ENCODE measurements at regions not wholly inside any gene's neighbourhood (a gene's known extent, or its start where the extent isn't known, plus 50 kb on each side); places are given as distances from the start of the nearest gene placed in this dataset.

DNA sequence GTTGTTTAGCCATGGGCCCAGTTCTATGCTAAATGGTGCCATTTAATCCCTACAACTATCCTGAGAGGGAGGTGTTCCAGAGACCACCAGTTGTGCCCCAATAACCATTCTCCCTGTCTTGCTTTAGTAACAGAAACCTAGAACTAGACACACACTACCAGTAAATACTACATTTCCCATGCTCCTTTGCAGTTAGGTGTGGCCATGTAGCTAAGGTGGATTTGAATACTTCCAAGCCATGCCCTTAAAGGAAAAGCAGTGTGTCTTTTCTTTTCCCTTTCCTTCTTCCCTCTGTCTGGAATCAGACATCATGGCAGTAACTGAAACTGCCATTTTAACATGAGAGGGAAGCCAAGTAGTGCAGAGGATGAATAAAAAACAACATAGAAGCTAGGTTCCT, 90.9 kb upstream of the TMEM33 start:
- Mint-ChIP-seq H3K9me3 (no peaks in the 10 kb centered on the region), H3K4me3 (no peak overlapping the region), H3K27ac (no peak overlapping the region), H3K36me3 (ENCODE audit: low read depth) (no peaks in the 10 kb centered on the region), H3K4me1 (ENCODE audit: low read depth) (peaks cover 6% of the 10 kb centered on the region), H3K27me3 (ENCODE audit: insufficient read depth) (peaks cover 4% of the 10 kb centered on the region)
- DNase-seq (ENCODE audit: low spot score): no peak
- intact Hi-C loops (cut with micrococcal nuclease): no loop called here

DNA sequence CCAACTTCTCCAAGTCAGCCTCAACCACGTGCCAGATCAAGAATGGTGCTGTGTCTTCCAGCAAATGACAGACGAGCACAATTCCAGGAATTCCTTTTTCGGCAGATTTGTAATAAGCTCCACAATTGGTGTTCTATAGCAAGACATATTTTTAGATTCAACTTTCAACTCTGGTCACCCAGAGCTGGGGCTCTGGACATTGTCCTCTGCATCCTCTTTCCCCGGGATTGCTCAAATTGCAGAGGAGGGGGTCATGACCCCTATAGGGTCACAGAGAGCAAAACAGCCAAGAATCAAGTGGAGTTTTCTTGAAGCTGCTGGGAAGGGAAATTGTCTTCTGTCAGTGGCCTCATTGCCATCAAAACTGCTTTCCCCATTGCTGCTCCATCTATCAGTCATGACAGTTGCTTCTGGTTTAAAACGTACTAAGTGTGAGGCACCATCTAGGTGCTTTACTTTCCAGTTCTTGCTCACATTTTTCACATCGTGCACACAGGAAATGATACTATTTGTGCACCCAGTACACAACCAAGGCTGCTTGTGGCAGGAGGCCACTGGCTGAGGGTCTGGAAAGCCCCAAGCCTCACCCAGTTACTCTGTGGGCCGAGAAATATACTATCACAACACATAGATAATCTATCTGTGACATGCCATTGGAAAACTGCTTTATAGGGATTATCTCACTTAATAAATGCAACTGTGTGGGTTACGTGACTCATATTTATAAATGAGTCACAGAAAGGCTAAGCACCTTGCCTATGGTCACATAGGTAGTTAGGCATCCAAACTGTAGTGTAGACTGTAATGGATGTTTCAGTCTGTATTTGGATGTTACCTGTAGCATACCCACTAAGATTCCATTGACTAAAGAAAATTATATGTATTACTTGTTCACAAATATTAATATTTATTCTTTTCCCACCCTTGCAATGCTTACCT, 91.7 kb upstream of the PHOX2B start:
- no peak overlapping the region for H3K27ac Mint-ChIP-seq
- peaks cover 6% of the 10 kb centered on the region for H3K4me1 Mint-ChIP-seq (ENCODE audit: low read depth)
- no peaks in the 10 kb centered on the region for H3K36me3 Mint-ChIP-seq (ENCODE audit: low read depth)
- DNase-seq (ENCODE audit: low spot score): no peak
- no peak overlapping the region for H3K4me3 Mint-ChIP-seq
- no peaks in the 10 kb centered on the region for H3K9me3 Mint-ChIP-seq
- peaks cover 2% of the 10 kb centered on the region for H3K27me3 Mint-ChIP-seq (ENCODE audit: insufficient read depth)
- intact Hi-C loops (cut with micrococcal nuclease): no loop called here

DNA sequence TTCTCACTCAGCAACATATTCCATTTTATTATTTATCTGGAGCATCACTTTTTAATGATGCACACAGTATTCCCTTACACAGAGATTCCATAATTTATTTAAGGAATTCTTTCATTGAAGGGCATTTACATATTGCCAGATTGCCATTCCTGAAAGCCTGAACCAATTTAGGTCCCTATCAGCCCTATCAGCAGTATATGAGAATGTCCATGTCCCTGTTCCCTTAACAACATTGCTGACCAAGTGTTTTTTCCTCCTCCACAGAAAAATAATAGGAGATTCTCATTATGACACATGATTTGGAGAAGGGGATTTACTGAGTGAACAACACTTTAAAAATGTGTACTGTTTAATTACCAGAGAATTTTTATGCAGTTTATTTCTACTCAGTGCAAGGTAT, 90.1 kb upstream of the PHOX2B start:
- H3K27me3 Mint-ChIP-seq (ENCODE audit: insufficient read depth): no peaks in the 10 kb centered on the region
- no peak overlapping the region for H3K27ac Mint-ChIP-seq
- H3K9me3 Mint-ChIP-seq: no peaks in the 10 kb centered on the region
- DNase-seq (ENCODE audit: low spot score): no peak
- no peak overlapping the region for H3K4me3 Mint-ChIP-seq
- no peaks in the 10 kb centered on the region for H3K36me3 Mint-ChIP-seq (ENCODE audit: low read depth)
- peaks cover 6% of the 10 kb centered on the region for H3K4me1 Mint-ChIP-seq (ENCODE audit: low read depth)
- intact Hi-C loops (cut with micrococcal nuclease): no loop called here

DNA sequence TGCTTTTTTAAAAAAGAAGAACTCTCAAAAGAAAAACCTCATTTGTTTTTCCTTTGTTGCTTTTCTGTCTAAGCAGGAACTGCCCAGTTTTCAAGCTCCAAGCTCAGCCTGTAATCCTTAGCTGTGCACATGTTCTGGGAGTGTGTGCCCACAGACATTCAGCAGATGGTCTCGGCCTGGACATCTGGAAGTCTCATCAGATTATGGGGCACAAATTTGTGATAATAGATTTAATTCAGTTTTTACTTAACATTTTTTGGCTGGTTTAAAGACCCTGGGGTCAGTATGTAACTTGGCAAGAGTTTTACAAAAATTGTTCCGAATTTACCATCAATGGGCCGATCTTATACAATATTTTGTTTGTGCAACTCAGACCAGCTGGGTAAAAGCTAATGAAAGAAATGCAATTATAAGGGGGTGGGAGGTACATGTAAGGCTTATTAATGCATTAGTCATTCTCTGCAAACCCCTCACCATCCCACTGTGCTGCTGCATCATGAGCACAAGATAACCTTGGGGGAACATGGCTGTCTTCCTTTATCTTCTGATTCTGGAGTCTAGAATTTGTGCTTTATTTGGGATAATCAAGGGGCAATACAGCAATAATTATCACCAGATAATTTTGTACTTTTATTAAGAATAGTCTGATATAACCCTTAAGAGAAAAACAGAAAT, 86.9 kb upstream of the PHOX2B start:
- H3K36me3 Mint-ChIP-seq (ENCODE audit: low read depth): no peaks in the 10 kb centered on the region
- H3K9me3 Mint-ChIP-seq: no peaks in the 10 kb centered on the region
- no peak for DNase-seq (ENCODE audit: low spot score)
- no peak overlapping the region for H3K4me3 Mint-ChIP-seq
- no peak overlapping the region for H3K27ac Mint-ChIP-seq
- peaks cover 6% of the 10 kb centered on the region for H3K4me1 Mint-ChIP-seq (ENCODE audit: low read depth)
- intact Hi-C loops (cut with micrococcal nuclease): no loop called here
- H3K27me3 Mint-ChIP-seq (ENCODE audit: insufficient read depth): no peaks in the 10 kb centered on the region

DNA sequence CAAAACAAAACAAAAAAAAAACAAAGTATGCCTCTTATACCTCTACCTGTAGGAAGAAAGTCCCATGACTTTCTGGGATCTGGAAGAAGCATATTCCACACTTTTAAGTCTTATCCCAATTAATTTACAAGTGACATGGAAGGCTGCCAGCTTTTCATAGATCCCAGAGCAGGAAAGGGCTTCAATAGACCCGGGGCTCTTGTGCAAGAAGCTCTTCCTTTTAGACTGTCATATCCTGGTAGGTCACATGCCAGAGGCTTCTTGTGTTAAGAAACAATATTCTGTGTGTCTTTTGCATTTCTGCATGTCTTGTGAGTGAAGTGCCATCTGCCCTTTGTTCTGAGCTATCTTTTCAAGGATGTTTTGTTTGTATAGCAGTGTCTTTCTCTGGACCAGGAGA, 84.4 kb upstream of the PHOX2B start:
- Mint-ChIP-seq H3K27ac (no peak overlapping the region), H3K9me3 (no peaks in the 10 kb centered on the region), H3K27me3 (ENCODE audit: insufficient read depth) (no peaks in the 10 kb centered on the region), H3K4me3 (no peak overlapping the region), H3K4me1 (ENCODE audit: low read depth) (no peaks in the 10 kb centered on the region), H3K36me3 (ENCODE audit: low read depth) (no peaks in the 10 kb centered on the region)
- no peak for DNase-seq (ENCODE audit: low spot score)
- intact Hi-C loops (cut with micrococcal nuclease): no loop called here

DNA sequence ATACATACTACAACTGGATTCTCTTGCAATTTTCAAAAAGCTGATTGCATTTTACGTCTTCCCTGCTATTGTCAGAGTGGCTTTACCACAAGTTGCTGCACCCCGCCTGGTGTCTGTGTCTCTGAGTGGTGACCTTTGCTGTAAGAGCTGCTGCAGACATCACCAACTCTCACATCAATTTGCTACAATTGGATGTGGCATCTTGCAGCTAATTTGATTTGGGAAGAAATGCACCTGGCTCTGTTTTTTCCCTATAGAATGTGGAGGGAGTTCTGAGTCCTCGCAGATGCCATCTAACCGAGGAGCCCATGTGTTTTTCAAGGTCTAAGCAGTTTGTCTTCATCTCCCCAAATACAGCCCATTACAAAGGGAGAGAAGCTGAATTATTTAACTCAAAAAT, 73.8 kb upstream of the PHOX2B start:
- intact Hi-C loops (cut with micrococcal nuclease): no loop called here
- H3K4me3 Mint-ChIP-seq: no peak overlapping the region
- no peaks in the 10 kb centered on the region for H3K9me3 Mint-ChIP-seq
- no peak overlapping the region for H3K27ac Mint-ChIP-seq
- H3K36me3 Mint-ChIP-seq (ENCODE audit: low read depth): no peaks in the 10 kb centered on the region
- DNase-seq (ENCODE audit: low spot score): no peak
- no peaks in the 10 kb centered on the region for H3K4me1 Mint-ChIP-seq (ENCODE audit: low read depth)
- peaks cover 5% of the 10 kb centered on the region for H3K27me3 Mint-ChIP-seq (ENCODE audit: insufficient read depth)

DNA sequence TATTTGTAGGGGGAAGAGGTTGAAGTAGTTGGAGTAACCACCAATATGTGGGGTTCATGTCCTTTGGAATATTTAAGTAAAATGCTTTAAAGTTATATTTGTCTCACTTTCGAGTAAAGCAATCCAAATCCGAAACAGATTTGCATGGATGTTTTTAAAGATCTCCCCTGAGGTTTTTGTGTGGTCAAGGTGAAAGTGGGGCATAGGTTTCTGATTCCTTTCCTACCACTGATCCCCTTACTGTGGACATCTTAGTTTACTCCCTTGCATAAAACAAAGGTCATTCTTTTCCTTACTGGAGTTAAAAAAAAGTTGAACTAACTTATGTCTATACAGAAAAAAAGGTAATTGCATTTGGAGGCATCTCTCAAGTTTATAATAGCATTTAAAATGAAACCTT, 71.9 kb upstream of the PHOX2B start:
- H3K4me1 Mint-ChIP-seq (ENCODE audit: low read depth): no peaks in the 10 kb centered on the region
- H3K9me3 Mint-ChIP-seq: no peaks in the 10 kb centered on the region
- no peak overlapping the region for H3K27ac Mint-ChIP-seq
- intact Hi-C loops (cut with micrococcal nuclease): no loop called here
- DNase-seq (ENCODE audit: low spot score): no peak
- H3K27me3 Mint-ChIP-seq (ENCODE audit: insufficient read depth): peaks cover 5% of the 10 kb centered on the region
- no peak overlapping the region for H3K4me3 Mint-ChIP-seq
- H3K36me3 Mint-ChIP-seq (ENCODE audit: low read depth): no peaks in the 10 kb centered on the region

DNA sequence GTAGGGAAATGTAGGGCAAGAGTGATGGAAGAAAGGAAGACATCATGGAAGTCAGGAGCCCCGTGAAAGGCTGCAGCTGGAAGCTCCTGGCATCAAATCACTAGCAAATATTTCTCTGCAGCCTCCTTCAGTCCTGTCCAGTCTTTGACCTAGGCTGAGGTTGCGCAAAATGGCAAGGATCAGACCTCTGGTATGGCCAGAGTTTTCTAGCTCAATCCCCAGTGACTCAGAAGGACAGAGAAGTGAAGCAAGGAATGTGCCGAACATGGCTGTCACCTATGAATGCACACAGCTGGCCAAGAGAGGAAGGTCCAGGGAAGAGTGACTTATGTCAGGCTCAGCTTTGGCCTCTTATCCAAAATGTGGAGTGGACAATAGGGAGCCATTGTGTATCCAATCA, 71.1 kb upstream of the PHOX2B start:
- H3K4me1 Mint-ChIP-seq (ENCODE audit: low read depth): no peaks in the 10 kb centered on the region
- H3K27me3 Mint-ChIP-seq (ENCODE audit: insufficient read depth): peaks cover 5% of the 10 kb centered on the region
- no peak overlapping the region for H3K27ac Mint-ChIP-seq
- no peaks in the 10 kb centered on the region for H3K36me3 Mint-ChIP-seq (ENCODE audit: low read depth)
- no peaks in the 10 kb centered on the region for H3K9me3 Mint-ChIP-seq
- intact Hi-C loops (cut with micrococcal nuclease): no loop called here
- no peak overlapping the region for H3K4me3 Mint-ChIP-seq
- no peak for DNase-seq (ENCODE audit: low spot score)

DNA sequence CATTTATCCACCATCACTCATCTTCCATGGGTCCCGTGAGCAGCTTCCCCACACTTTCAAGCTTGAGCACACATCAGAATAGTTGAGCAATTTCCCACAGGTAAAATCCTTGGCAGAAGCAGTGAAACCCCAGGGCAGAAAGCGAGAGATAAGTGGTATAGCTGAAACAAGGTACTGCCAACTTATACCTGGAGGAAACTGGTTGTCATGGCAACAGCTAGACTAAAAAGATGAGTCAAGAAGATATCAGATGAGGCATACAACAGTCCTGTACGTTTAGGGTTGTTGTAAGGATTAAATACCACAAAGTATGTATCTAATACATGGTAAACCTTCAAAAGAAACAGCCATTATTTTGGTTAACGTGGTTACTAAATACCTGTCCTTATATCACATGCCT, 66.9 kb upstream of the PHOX2B start:
- no peak for DNase-seq (ENCODE audit: low spot score)
- Mint-ChIP-seq H3K4me3 (no peak overlapping the region), H3K9me3 (no peaks in the 10 kb centered on the region), H3K27me3 (ENCODE audit: insufficient read depth) (peaks cover 3% of the 10 kb centered on the region), H3K36me3 (ENCODE audit: low read depth) (no peaks in the 10 kb centered on the region), H3K4me1 (ENCODE audit: low read depth) (no peaks in the 10 kb centered on the region), H3K27ac (no peak overlapping the region)
- intact Hi-C loops (cut with micrococcal nuclease): no loop called here

DNA sequence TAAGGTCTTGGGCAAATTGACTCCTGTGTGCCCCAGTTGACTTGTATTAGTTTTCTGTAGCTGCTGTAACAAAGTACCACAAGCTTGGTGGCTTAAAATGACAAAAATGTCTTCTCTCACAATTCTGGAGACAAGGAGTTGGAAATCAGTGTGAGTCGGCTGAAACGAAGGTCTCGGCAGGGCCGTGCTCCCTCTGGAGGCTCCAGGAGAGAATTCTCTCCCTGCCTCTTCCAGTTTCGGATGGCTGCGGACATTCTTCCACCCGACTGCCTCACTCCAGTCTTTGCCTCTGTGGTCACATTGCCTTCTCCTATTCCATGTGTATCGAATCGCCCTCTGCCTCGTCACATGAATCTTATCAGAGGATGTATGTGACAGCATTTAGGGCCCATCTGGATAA, 66.0 kb upstream of the PHOX2B start:
- Mint-ChIP-seq H3K27ac (no peak overlapping the region), H3K36me3 (ENCODE audit: low read depth) (no peaks in the 10 kb centered on the region), H3K27me3 (ENCODE audit: insufficient read depth) (peaks cover 3% of the 10 kb centered on the region), H3K4me1 (ENCODE audit: low read depth) (no peaks in the 10 kb centered on the region), H3K4me3 (no peak overlapping the region), H3K9me3 (no peaks in the 10 kb centered on the region)
- intact Hi-C loops (cut with micrococcal nuclease): no loop called here
- no peak for DNase-seq (ENCODE audit: low spot score)

DNA sequence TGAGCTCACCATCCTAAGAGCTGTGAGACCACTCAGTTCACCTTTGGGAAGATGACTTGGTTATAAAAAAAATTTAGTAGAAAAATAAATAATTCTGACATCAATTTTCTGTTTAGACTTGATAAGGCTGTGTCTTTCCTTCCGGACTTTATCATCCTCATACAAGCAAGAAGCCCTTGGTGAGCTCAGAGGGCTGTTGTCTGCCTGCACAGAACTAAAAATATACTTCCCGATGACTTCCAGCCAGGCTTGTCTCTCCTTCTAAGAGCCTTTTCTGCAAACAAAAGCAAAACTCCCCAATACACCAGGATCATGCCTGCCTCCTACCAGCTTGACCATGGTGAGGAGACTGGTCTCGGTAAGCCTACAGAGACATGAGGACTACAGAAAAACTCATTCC, 58.3 kb upstream of the PHOX2B start:
- no peaks in the 10 kb centered on the region for H3K36me3 Mint-ChIP-seq (ENCODE audit: low read depth)
- no peak overlapping the region for H3K4me3 Mint-ChIP-seq
- H3K9me3 Mint-ChIP-seq: no peaks in the 10 kb centered on the region
- H3K27me3 Mint-ChIP-seq (ENCODE audit: insufficient read depth): peaks cover 2% of the 10 kb centered on the region
- intact Hi-C loops (cut with micrococcal nuclease): no loop called here
- H3K27ac Mint-ChIP-seq: no peak overlapping the region
- H3K4me1 Mint-ChIP-seq (ENCODE audit: low read depth): no peaks in the 10 kb centered on the region
- no peak for DNase-seq (ENCODE audit: low spot score)

DNA sequence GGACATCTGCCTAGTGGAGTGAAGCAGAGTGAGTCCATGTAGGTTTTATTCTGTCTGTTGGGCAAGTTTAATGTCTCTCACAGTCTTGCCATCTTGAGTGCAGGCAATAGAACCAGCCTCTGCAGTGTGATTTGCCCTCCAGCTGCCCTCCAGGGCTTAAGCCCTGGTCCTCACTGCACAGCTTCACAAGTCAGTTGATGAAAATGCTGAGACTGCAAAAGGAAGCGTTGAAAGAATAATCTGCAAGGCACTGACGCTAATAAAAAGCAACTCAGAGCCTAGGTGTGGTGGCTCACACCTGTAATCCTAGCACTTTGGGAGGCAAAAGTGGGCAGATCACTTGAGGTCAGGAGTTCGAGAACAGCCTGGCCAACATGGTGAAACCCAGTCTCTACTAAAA, 54.1 kb upstream of the PHOX2B start:
- no peak overlapping the region for H3K4me3 Mint-ChIP-seq
- no peak overlapping the region for H3K27ac Mint-ChIP-seq
- DNase-seq (ENCODE audit: low spot score): no peak
- H3K36me3 Mint-ChIP-seq (ENCODE audit: low read depth): no peaks in the 10 kb centered on the region
- intact Hi-C loops (cut with micrococcal nuclease): no loop called here
- H3K4me1 Mint-ChIP-seq (ENCODE audit: low read depth): no peaks in the 10 kb centered on the region
- H3K27me3 Mint-ChIP-seq (ENCODE audit: insufficient read depth): no peaks in the 10 kb centered on the region
- no peaks in the 10 kb centered on the region for H3K9me3 Mint-ChIP-seq

DNA sequence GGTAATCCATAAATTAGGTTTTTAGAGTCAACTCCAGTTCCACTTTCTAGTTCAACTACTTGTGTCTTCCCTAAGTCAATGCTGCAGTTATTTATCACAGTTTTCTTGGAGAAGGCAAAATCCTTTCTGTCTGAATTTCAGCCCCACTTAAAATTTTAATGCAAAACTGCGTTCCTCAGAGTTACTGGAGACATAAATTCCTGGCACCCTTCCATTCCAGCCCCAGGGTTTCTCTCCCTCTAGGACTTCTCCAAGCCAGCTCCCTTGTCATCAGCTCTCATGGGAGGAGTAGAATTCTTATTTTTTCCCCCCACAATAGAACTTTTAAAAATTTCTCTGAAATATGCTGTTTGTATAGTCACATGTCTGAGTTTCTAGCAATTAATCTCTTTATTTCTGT, 50.6 kb upstream of the PHOX2B start:
- Mint-ChIP-seq H3K27ac (no peak overlapping the region), H3K9me3 (no peaks in the 10 kb centered on the region), H3K27me3 (ENCODE audit: insufficient read depth) (no peaks in the 10 kb centered on the region), H3K36me3 (ENCODE audit: low read depth) (no peaks in the 10 kb centered on the region), H3K4me3 (no peak overlapping the region), H3K4me1 (ENCODE audit: low read depth) (no peaks in the 10 kb centered on the region)
- intact Hi-C loops (cut with micrococcal nuclease): no loop called here
- no peak for DNase-seq (ENCODE audit: low spot score)

All from activated T-helper 1 cell treated with anti-CD3 and anti-CD28 coated beads, Interleukin-12 subunit alpha, Interleukin-12 subunit beta, Interleukin-2, Interleukin-4 antibody, amounts not matched to agents 30 ng/mL and 10 ng/mL and 1 ng/mL, durations not matched to agents 14 hours and 24 hours and 36 hours (primary cell).